PC-9 (cell line): ENCODE measurements at regions not wholly inside any gene's neighbourhood (a gene's known extent, or its start where the extent isn't known, plus 50 kb on each side); places are given as distances from the start of the nearest gene placed in this dataset.

Experiments
- BruUV-seq: library from RNA; stranded (reverse); fragments of 400-500 nt; replicated peaks from 2 replicates; lab custom pipeline; 2021; lab: Mats Ljungman, UMichigan
- CTCF ChIA-PET: fragments of 300-600 bp; sonication (Branson Sonifier 250); formaldehyde crosslinking; loops from one replicate; lab custom pipeline; 2022; ENCODE audit warnings: antibody characterized with exemption; lab: Charles Lee
- POLR2A ChIA-PET: fragments of 300-600 bp; sonication (Branson Sonifier 250); formaldehyde crosslinking; loops from one replicate; lab custom pipeline; 2022; ENCODE audit warnings: antibody characterized with exemption; ENCODE audit not compliant: unreplicated experiment; lab: Charles Lee
- DNase-seq, 2 experiments: peaks; one replicate each; pipeline versions ENCODE4 v3.0.0 to v3.0.0-alpha.2; 2015 to 2022; ENCODE audit warnings: mixed read lengths in 1 of 2
- H2AFZ ChIP-seq: fragments of 200-600 bp; sonication (generic); 2 replicates; pipeline ENCODE4 v1.8.1; 2017; ENCODE audit warnings: antibody characterized with exemption
- H3F3A ChIP-seq: fragments of 200-600 bp; sonication (generic); 2 replicates; pipeline ENCODE4 v1.8.1; 2017; ENCODE audit warnings: antibody characterized with exemption, mild to moderate bottlenecking, low read depth; ENCODE audit not compliant: insufficient read depth
- H3K27ac ChIP-seq: fragments of 200-600 bp; sonication (generic); 2 replicates; pipeline ENCODE4 v1.6.1; 2016; ENCODE audit warnings: mixed run types
- H3K27me3 ChIP-seq: fragments of 200-600 bp; sonication (generic); 2 replicates; pipeline ENCODE4 v1.6.1; 2016; ENCODE audit warnings: low read depth, mixed run types; ENCODE audit not compliant: insufficient read depth
- H3K36me3 ChIP-seq: fragments of 200-600 bp; sonication (generic); 2 replicates; pipeline ENCODE4 v1.6.1; 2016; ENCODE audit warnings: low read depth, mixed run types
- H3K4me1 ChIP-seq: fragments of 200-600 bp; sonication (generic); replicated peaks from 2 replicates; pipeline ENCODE4 v1.6.1; 2016; ENCODE audit warnings: mixed run types; ENCODE audit not compliant: insufficient read depth
- H3K4me2 ChIP-seq: fragments of 200-600 bp; sonication (generic); 2 replicates; pipeline ENCODE4 v1.6.1; 2017; ENCODE audit warnings: mixed run types
- H3K4me3 ChIP-seq: fragments of 200-600 bp; sonication (generic); 2 replicates; pipeline ENCODE4 v1.6.1; 2016; ENCODE audit warnings: mixed run types
- H3K79me2 ChIP-seq: fragments of 200-600 bp; sonication (generic); 2 replicates; pipeline ENCODE4 v1.6.1; 2017; ENCODE audit warnings: low read depth, mixed run types
- H3K9me2 ChIP-seq: fragments of 200-600 bp; sonication (generic); 2 replicates; pipeline ENCODE4 v1.8.1; 2017; ENCODE audit warnings: mild to moderate bottlenecking; ENCODE audit not compliant: insufficient read depth
- H3K9me3 ChIP-seq: fragments of 200-600 bp; sonication (generic); 2 replicates; pipeline ENCODE4 v1.8.1; 2016; ENCODE audit warnings: low read depth; ENCODE audit not compliant: insufficient read depth
- H4K20me1 ChIP-seq: fragments of 200-600 bp; sonication (generic); 2 replicates; pipeline ENCODE4 v1.8.1; 2017; ENCODE audit not compliant: insufficient read depth
- EZH2 ChIP-seq: fragments of 200-600 bp; sonication (generic); IDR thresholded peaks from 2 replicates; pipeline ENCODE4 v1.8.0; 2017; ENCODE audit warnings: antibody characterized with exemption, low read depth
- intact Hi-C: fragments of 100-400 bp; cut with micrococcal nuclease; formaldehyde crosslinking; loops from one replicate; pipeline ENCODE4 v1.10.0; 2022; ENCODE audit not compliant: unreplicated experiment
- TF ChIP-seq, protein P1 (sequence below): fragments of 200-600 bp; sonication (generic); conservative IDR thresholded peaks from 2 replicates; pipeline ENCODE4 v1.6.1; 2017; ENCODE audit warnings: mixed run types, antibody characterized with exemption, mild to moderate bottlenecking, moderate library complexity

DNA sequence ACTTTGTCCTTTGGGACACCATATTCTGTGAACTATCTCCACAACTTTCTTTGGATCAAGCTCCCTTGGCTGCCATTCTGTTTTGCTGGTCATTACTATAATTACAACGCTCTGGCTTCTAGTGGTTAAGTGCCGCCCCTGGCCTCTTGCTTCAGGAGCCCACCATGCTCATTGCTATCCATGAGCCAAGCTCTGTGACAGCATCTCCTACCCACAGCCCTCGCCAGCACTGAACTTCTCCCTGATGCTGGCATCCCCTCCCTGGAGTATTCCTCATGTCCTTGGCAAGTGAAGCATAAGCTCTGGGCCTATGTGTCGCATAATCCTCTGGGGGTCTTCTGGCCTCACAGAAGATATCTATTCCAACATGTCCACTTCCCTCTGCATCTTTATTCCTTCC is 60.6 kb upstream of the DHX40 start:
- H3K27ac ChIP-seq, result no peak overlapping the region
- no peak overlapping the region for H3K4me3 ChIP-seq
- intact Hi-C loops, result no loop called here
- BruUV-seq, result no TSS peak
- H3K27me3 ChIP-seq, result no peaks in the 10 kb centered on the region
- ChIA-PET CTCF (interaction anchor here (0.9 kb wide), 1 partner anchor 17 kb away, joined by 3 read pairs; no protein-coding TSS in a partner anchor), POLR2A (interaction anchor here (0.6 kb wide), 1 partner anchor 232 kb away, joined by 3 read pairs; no protein-coding TSS in a partner anchor)
- H3K9me2 ChIP-seq, result no peaks in the 10 kb centered on the region
- no peaks in the 10 kb centered on the region for H4K20me1 ChIP-seq
- H3K79me2 ChIP-seq, result no peaks in the 10 kb centered on the region
- peaks cover 12% of the 10 kb centered on the region for H3K4me1 ChIP-seq
- no peak overlapping the region for H2AFZ ChIP-seq
- DNase-seq, result no peak
- H3K9me3 ChIP-seq, result no peaks in the 10 kb centered on the region
- H3F3A ChIP-seq, result peaks cover 6% of the 10 kb centered on the region
- TF ChIP-seq, protein P1, sequence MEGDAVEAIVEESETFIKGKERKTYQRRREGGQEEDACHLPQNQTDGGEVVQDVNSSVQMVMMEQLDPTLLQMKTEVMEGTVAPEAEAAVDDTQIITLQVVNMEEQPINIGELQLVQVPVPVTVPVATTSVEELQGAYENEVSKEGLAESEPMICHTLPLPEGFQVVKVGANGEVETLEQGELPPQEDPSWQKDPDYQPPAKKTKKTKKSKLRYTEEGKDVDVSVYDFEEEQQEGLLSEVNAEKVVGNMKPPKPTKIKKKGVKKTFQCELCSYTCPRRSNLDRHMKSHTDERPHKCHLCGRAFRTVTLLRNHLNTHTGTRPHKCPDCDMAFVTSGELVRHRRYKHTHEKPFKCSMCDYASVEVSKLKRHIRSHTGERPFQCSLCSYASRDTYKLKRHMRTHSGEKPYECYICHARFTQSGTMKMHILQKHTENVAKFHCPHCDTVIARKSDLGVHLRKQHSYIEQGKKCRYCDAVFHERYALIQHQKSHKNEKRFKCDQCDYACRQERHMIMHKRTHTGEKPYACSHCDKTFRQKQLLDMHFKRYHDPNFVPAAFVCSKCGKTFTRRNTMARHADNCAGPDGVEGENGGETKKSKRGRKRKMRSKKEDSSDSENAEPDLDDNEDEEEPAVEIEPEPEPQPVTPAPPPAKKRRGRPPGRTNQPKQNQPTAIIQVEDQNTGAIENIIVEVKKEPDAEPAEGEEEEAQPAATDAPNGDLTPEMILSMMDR, result no peak
- no peak for TF ChIP-seq EZH2
- no peak overlapping the region for H3K4me2 ChIP-seq
- H3K36me3 ChIP-seq, result no peaks in the 10 kb centered on the region

GRCh38 chr17:59505610-59506276 is 59.7 kb upstream of the DHX40 start:
- Histone ChIP-seq H3K79me2 (no peaks in the 10 kb centered on the region), H3K4me2 (0 out of 2 replicates have a peak overlapping the region, but pooled peaks have one; percentile 9), H3K4me3 (no peak overlapping the region), H3K36me3 (no peaks in the 10 kb centered on the region), H2AFZ (no peak overlapping the region), H3K9me3 (no peaks in the 10 kb centered on the region), H3K27ac (no peak overlapping the region), H3K27me3 (no peaks in the 10 kb centered on the region), H3F3A (peaks cover 6% of the 10 kb centered on the region), H3K4me1 (peaks cover 12% of the 10 kb centered on the region), H4K20me1 (no peaks in the 10 kb centered on the region), H3K9me2 (no peaks in the 10 kb centered on the region)
- intact Hi-C loops, result no loop called here
- no TSS peak for BruUV-seq
- no peak for TF ChIP-seq EZH2
- TF ChIP-seq, protein P1, result no peak
- DNase-seq, result peak; percentile 66 to 92
- CTCF ChIA-PET, result interaction anchor here (0.9 kb wide), 1 partner anchor 16 kb away, joined by 3 read pairs; no protein-coding TSS in a partner anchor
- POLR2A ChIA-PET, result interaction anchor here (0.5 to 0.7 kb wide), 4 partner anchors 17 to 233 kb away, joined by 3 to 13 read pairs (median 4); no protein-coding TSS in a partner anchor

DNA sequence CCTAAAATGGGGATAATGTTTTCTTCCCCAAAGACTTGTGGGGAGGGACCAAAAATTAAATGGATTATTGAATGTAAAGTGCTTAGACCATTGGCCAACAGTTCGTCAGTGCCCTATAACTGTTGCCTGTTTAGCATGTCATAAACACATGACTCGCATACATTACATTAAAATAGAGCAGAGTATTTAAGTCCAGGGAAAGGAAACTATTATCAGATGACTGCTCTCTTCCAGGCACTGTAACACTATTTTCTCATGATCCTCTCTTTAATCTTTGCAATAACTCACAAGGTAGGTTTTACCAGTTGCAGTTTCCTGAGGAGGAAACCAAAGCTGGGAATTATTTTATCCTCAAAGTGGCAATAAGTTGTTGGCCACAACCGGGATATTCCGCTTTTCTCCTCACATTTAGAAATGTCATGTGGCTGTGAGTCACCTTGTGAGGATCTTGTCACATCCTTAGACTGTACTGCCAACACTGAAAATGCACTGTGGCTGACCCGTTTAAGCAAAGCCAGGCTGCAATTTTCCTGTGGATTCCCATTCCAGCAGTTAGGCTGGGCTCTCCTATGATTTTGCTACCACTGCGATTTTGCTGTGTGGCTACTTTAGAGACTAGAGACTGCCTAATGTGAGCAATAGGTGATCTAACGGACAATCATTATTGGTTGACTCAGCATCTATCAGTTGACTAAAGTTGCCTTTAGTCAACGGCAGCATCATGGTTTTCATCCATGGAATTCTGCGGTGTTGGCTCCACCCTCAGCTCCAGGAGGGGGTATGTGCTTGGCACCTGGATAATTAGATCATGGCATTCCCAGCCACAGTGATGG is 58.3 kb upstream of the DHX40 start:
- H3K36me3 ChIP-seq, result no peaks in the 10 kb centered on the region
- BruUV-seq, result no TSS peak
- intact Hi-C loops, result no loop called here
- TF ChIP-seq, protein P1, result no peak
- no peak for TF ChIP-seq EZH2
- no peak overlapping the region for H2AFZ ChIP-seq
- no peaks in the 10 kb centered on the region for H3K9me3 ChIP-seq
- no peak overlapping the region for H3K27ac ChIP-seq
- CTCF ChIA-PET, result no interaction called here
- POLR2A ChIA-PET, result no interaction called here
- no peaks in the 10 kb centered on the region for H3K9me2 ChIP-seq
- no peaks in the 10 kb centered on the region for H4K20me1 ChIP-seq
- H3K27me3 ChIP-seq, result no peaks in the 10 kb centered on the region
- H3F3A ChIP-seq, result peaks cover 6% of the 10 kb centered on the region
- peaks cover 12% of the 10 kb centered on the region for H3K4me1 ChIP-seq
- H3K4me2 ChIP-seq, result no peak overlapping the region
- no peak for DNase-seq
- no peaks in the 10 kb centered on the region for H3K79me2 ChIP-seq
- no peak overlapping the region for H3K4me3 ChIP-seq
